DOHH2 (cell line): ENCODE measurements at regions not wholly inside any gene's neighbourhood (a gene's known extent, or its start where the extent isn't known, plus 50 kb on each side); places are given as distances from the start of the nearest gene placed in this dataset.

Source experiments
- H3F3A ChIP-seq: fragments of 200-600 bp; sonication (generic), shearing (Covaris generic); 2 replicates; pipeline ENCODE4 v1.6.0; 2016; ENCODE audit warnings: antibody characterized with exemption, mild to moderate bottlenecking; ENCODE audit not compliant: control insufficient read depth, insufficient read depth
- H3K27ac ChIP-seq: fragments of 200-600 bp; sonication (generic); 2 replicates; pipeline ENCODE4 v1.5.1; 2014; ENCODE audit warnings: low read depth, mild to moderate bottlenecking, low read length, moderate library complexity
- H3K27me3 ChIP-seq: fragments of 200-600 bp; sonication (generic); 2 replicates; pipeline ENCODE4 v1.6.1; 2014; ENCODE audit warnings: mild to moderate bottlenecking, low read length, mixed read lengths; ENCODE audit not compliant: control insufficient read depth
- H3K36me3 ChIP-seq: fragments of 200-600 bp; sonication (generic); 2 replicates; pipeline ENCODE4 v1.6.1; 2014; ENCODE audit warnings: mild to moderate bottlenecking, low read length, moderate library complexity, mixed read lengths; ENCODE audit not compliant: control insufficient read depth
- H3K4me1 ChIP-seq: fragments of 200-600 bp; sonication (generic); 2 replicates; pipeline ENCODE4 v1.6.1; 2014; ENCODE audit warnings: mild to moderate bottlenecking, low read length, mixed read lengths; ENCODE audit not compliant: control insufficient read depth
- H3K4me2 ChIP-seq: fragments of 200-600 bp; sonication (generic); 2 replicates; pipeline ENCODE4 v1.6.0; 2014; ENCODE audit warnings: mild to moderate bottlenecking, low read length, moderate library complexity
- H3K4me3 ChIP-seq: fragments of 200-600 bp; sonication (generic); 2 replicates; pipeline ENCODE4 v1.5.1; 2014; ENCODE audit warnings: mild to moderate bottlenecking, low read length, mixed read lengths
- H3K79me2 ChIP-seq: fragments of 200-600 bp; sonication (generic); 2 replicates; pipeline ENCODE4 v1.6.1; 2014; ENCODE audit warnings: mild to moderate bottlenecking, low read length, mixed read lengths; ENCODE audit not compliant: control insufficient read depth
- H3K9me2 ChIP-seq: fragments of 200-600 bp; sonication (generic); replicated peaks from 2 replicates; pipeline ENCODE4 v1.6.1; 2014; ENCODE audit warnings: mild to moderate bottlenecking, low read length, mixed read lengths; ENCODE audit not compliant: control insufficient read depth
- H3K9me3 ChIP-seq: fragments of 200-600 bp; sonication (generic); 2 replicates; pipeline ENCODE4 v1.6.1; 2014; ENCODE audit warnings: antibody characterized with exemption, low read length, mixed read lengths; ENCODE audit not compliant: control insufficient read depth, insufficient read depth
- H4K20me1 ChIP-seq: fragments of 200-600 bp; sonication (generic); 2 replicates; pipeline ENCODE4 v1.6.0; 2014; ENCODE audit warnings: low read depth, mild to moderate bottlenecking, antibody characterized with exemption, low read length, moderate library complexity; ENCODE audit not compliant: control insufficient read depth, insufficient read depth
- EZH2phosphoT487 ChIP-seq: fragments of 200-600 bp; sonication (generic); IDR thresholded peaks from 2 replicates; pipeline ENCODE4 v1.6.1; 2017; ENCODE audit warnings: borderline replicate concordance, mild to moderate bottlenecking, antibody characterized with exemption, low read length, moderate library complexity, mixed read lengths
- TF ChIP-seq, protein P1 (sequence below): fragments of 200-600 bp; sonication (generic); IDR thresholded peaks from one replicate; pipeline ENCODE4 v1.5.1; 2014; ENCODE audit warnings: antibody characterized with exemption, mild to moderate bottlenecking, low read depth, low read length; ENCODE audit not compliant: poor library complexity, severe bottlenecking

- H3F3A ChIP-seq, result no peaks in the 10 kb centered on the region
- H3K36me3 ChIP-seq, result no peaks in the 10 kb centered on the region
- no peaks in the 10 kb centered on the region for H3K4me1 ChIP-seq
- TF ChIP-seq, protein P1, sequence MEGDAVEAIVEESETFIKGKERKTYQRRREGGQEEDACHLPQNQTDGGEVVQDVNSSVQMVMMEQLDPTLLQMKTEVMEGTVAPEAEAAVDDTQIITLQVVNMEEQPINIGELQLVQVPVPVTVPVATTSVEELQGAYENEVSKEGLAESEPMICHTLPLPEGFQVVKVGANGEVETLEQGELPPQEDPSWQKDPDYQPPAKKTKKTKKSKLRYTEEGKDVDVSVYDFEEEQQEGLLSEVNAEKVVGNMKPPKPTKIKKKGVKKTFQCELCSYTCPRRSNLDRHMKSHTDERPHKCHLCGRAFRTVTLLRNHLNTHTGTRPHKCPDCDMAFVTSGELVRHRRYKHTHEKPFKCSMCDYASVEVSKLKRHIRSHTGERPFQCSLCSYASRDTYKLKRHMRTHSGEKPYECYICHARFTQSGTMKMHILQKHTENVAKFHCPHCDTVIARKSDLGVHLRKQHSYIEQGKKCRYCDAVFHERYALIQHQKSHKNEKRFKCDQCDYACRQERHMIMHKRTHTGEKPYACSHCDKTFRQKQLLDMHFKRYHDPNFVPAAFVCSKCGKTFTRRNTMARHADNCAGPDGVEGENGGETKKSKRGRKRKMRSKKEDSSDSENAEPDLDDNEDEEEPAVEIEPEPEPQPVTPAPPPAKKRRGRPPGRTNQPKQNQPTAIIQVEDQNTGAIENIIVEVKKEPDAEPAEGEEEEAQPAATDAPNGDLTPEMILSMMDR, result no peak
- no peak for TF ChIP-seq EZH2phosphoT487
- no peaks in the 10 kb centered on the region for H4K20me1 ChIP-seq
- H3K27ac ChIP-seq, result no peak overlapping the region
- H3K9me2 ChIP-seq, result no peaks in the 10 kb centered on the region
- no peaks in the 10 kb centered on the region for H3K79me2 ChIP-seq
- H3K4me2 ChIP-seq, result no peak overlapping the region
- H3K4me3 ChIP-seq, result no peak overlapping the region
- no peaks in the 10 kb centered on the region for H3K27me3 ChIP-seq
- no peaks in the 10 kb centered on the region for H3K9me3 ChIP-seq
Observed at GRCh38 chrX:138298268-138298667, 413.2 kb downstream of the FGF13 start.

DNA sequence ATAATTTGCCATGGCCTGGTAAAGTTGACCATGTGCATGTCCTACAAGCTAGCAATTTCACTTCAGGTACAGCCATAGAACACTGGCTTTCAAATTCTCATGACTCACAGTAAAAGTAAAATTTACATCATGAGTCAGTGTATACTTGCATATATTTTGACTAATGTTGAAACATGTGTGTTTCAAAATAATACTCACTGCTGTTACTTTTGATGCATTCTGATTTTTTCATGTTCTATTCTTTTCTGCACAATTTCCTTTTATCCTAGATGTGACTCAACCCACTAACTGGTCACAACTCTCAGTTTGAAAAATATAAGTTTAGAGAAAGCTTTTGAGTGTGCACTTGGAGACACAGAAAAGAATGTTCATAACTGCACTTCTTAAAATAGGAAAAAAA lies 365.7 kb downstream of the FGF13 start:
- Histone ChIP-seq H3K79me2 (no peaks in the 10 kb centered on the region), H4K20me1 (no peaks in the 10 kb centered on the region), H3F3A (no peaks in the 10 kb centered on the region), H3K9me2 (no peaks in the 10 kb centered on the region), H3K4me2 (no peak overlapping the region), H3K27ac (no peak overlapping the region), H3K4me3 (no peak overlapping the region), H3K4me1 (no peaks in the 10 kb centered on the region), H3K27me3 (no peaks in the 10 kb centered on the region), H3K9me3 (no peaks in the 10 kb centered on the region), H3K36me3 (no peaks in the 10 kb centered on the region)
- no peak for TF ChIP-seq EZH2phosphoT487
- TF ChIP-seq, protein P1, result no peak

- no peak overlapping the region for H3K4me2 ChIP-seq
- no peaks in the 10 kb centered on the region for H3K4me1 ChIP-seq
- H3K9me2 ChIP-seq, result no peaks in the 10 kb centered on the region
- no peaks in the 10 kb centered on the region for H3K9me3 ChIP-seq
- H3K36me3 ChIP-seq, result no peaks in the 10 kb centered on the region
- H3F3A ChIP-seq, result no peaks in the 10 kb centered on the region
- no peaks in the 10 kb centered on the region for H4K20me1 ChIP-seq
- TF ChIP-seq EZH2phosphoT487, result no peak
- TF ChIP-seq, protein P1, result no peak
- H3K79me2 ChIP-seq, result no peaks in the 10 kb centered on the region
- no peak overlapping the region for H3K27ac ChIP-seq
- no peak overlapping the region for H3K4me3 ChIP-seq
- H3K27me3 ChIP-seq, result no peaks in the 10 kb centered on the region
Observed at GRCh38 chrX:138349351-138349750, 362.2 kb downstream of the FGF13 start.

- Histone ChIP-seq H3K79me2 (no peaks in the 10 kb centered on the region), H3K27me3 (no peaks in the 10 kb centered on the region), H4K20me1 (no peaks in the 10 kb centered on the region), H3K9me2 (no peaks in the 10 kb centered on the region), H3F3A (no peaks in the 10 kb centered on the region), H3K4me3 (no peak overlapping the region), H3K4me2 (no peak overlapping the region), H3K27ac (no peak overlapping the region), H3K36me3 (no peaks in the 10 kb centered on the region), H3K9me3 (no peaks in the 10 kb centered on the region), H3K4me1 (no peaks in the 10 kb centered on the region)
- no peak for TF ChIP-seq EZH2phosphoT487
- TF ChIP-seq, protein P1, result no peak
Observed at GRCh38 chrX:138378876-138379275, 332.6 kb downstream of the FGF13 start.
